GM12878 (cell line): ENCODE measurements at regions not wholly inside any gene's neighbourhood (a gene's known extent, or its start where the extent isn't known, plus 50 kb on each side); places are given as distances from the start of the nearest gene placed in this dataset.

Experiments
- ATAC-seq: fragments of 200-7000 bp; cut with Tn5 transposase; 3 replicates; pipeline ENCODE4 v1.9.1; 2020; ENCODE audit warnings: mild to moderate bottlenecking, moderate library complexity
- BruUV-seq: library from RNA; stranded (reverse); fragments of 400-500 nt; replicated peaks from 2 replicates; lab custom pipeline; 2021; lab: Mats Ljungman, UMichigan
- CTCF ChIA-PET: fragments of 300-600 bp; sonication (Branson Sonifier 250); formaldehyde crosslinking; extraction: SDS; loops from one replicate; lab custom pipeline; 2021; ENCODE audit warnings: inconsistent platforms; lab: Yijun Ruan, JAX
- POLR2A ChIA-PET: fragments of 350-600 bp; formaldehyde crosslinking; extraction: SDS; loops from one replicate; lab custom pipeline; 2021; ENCODE audit warnings: inconsistent platforms; lab: Charles Lee
- RAD21 ChIA-PET: fragments of 300-600 bp; sonication (Branson Sonifier 250); formaldehyde crosslinking; loops from one replicate; lab custom pipeline; 2023; ENCODE audit warnings: antibody characterized with exemption; ENCODE audit not compliant: unreplicated experiment; lab: Charles Lee
- SMC1A ChIA-PET: fragments of 300-600 bp; sonication (Branson Sonifier 250); formaldehyde crosslinking; loops from one replicate; lab custom pipeline; 2023; ENCODE audit not compliant: unreplicated experiment, uncharacterized antibody; lab: Charles Lee
- DNase-seq: peaks from one replicate; pipeline ENCODE4 v3.0.0-alpha.2; 2011; ENCODE audit warnings: low read depth, low spot score
- FAIRE-seq: peaks from 3 replicates; lab custom pipeline; 2011; peaks lifted over from hg19 to GRCh38; lab: Jason Lieb, UNC
- H2AFZ ChIP-seq: 2 replicates; pipeline ENCODE4 v1.6.0; 2011; ENCODE audit warnings: low read depth, low read length, control low read depth; ENCODE audit not compliant: control insufficient read depth
- H3K27ac ChIP-seq: 2 replicates; pipeline ENCODE4 v1.5.1; 2011; ENCODE audit warnings: control low read depth; ENCODE audit not compliant: control insufficient read depth, insufficient read depth
- H3K27me3 ChIP-seq, 2 experiments: replicated peaks in 1 of 2; 2 replicates each; pipeline versions ENCODE4 v1.6.0 to v1.6.1; 2011; ENCODE audit warnings: low read length in 1 of 2; ENCODE audit not compliant: control insufficient read depth in 2 of 2, insufficient read depth in 2 of 2
- H3K36me3 ChIP-seq, 2 experiments: 2 replicates each; pipeline ENCODE4 v1.5.1; 2011; ENCODE audit warnings: low read length in 1 of 2; ENCODE audit not compliant: control insufficient read depth in 2 of 2, insufficient read depth in 2 of 2
- H3K4me1 ChIP-seq: 2 replicates; pipeline ENCODE4 v1.6.1; 2011; ENCODE audit warnings: mild to moderate bottlenecking, low read length, moderate library complexity, mixed read lengths; ENCODE audit not compliant: control insufficient read depth, insufficient read depth
- H3K4me2 ChIP-seq: 2 replicates; pipeline ENCODE4 v1.6.0; 2011; ENCODE audit warnings: control low read depth; ENCODE audit not compliant: control insufficient read depth, insufficient read depth
- H3K4me3 ChIP-seq: fragments of 200-600 bp; sonication (generic); 2 replicates; pipeline ENCODE4 v1.5.1; 2016
- H3K79me2 ChIP-seq: 2 replicates; pipeline ENCODE4 v1.6.0; 2011; ENCODE audit warnings: low read length; ENCODE audit not compliant: control insufficient read depth, insufficient read depth
- H3K9ac ChIP-seq: 2 replicates; pipeline ENCODE4 v1.8.0; 2011; ENCODE audit warnings: low read length, control low read depth, mixed read lengths; ENCODE audit not compliant: control insufficient read depth, insufficient read depth
- H3K9me3 ChIP-seq: replicated peaks from 3 replicates; pipeline ENCODE4 v1.5.1; 2011; ENCODE audit warnings: mild to moderate bottlenecking, low read length; ENCODE audit not compliant: control insufficient read depth, insufficient read depth
- H4K20me1 ChIP-seq: 2 replicates; pipeline ENCODE4 v1.6.0; 2011; ENCODE audit not compliant: control insufficient read depth, insufficient read depth
- BACH1 ChIP-seq: fragments of 450-650 bp; IDR thresholded peaks from 2 replicates; pipeline ENCODE4 v1.6.1; 2017; ENCODE audit warnings: mild to moderate bottlenecking, borderline replicate concordance
- CREM ChIP-seq: IDR thresholded peaks from 2 replicates; pipeline ENCODE4 v1.6.1; 2014; ENCODE audit warnings: antibody characterized with exemption, low read depth
- DPF2 ChIP-seq: fragments of 450-650 bp; IDR thresholded peaks from 2 replicates; pipeline ENCODE4 v1.6.1; 2017; ENCODE audit warnings: mild to moderate bottlenecking
- FOXM1 ChIP-seq: IDR thresholded peaks from 2 replicates; pipeline ENCODE4 v1.6.1; 2012; ENCODE audit warnings: low read depth, mild to moderate bottlenecking, inconsistent platforms, low read length, moderate library complexity
- MTA3 ChIP-seq: IDR thresholded peaks from 2 replicates; pipeline ENCODE4 v1.6.1; 2012; ENCODE audit warnings: low read length, inconsistent platforms, borderline replicate concordance
- MYB ChIP-seq: fragments of 150-350 bp; IDR thresholded peaks from 2 replicates; pipeline ENCODE4 v1.6.1; 2014; ENCODE audit warnings: mild to moderate bottlenecking, low read depth, low read length, borderline replicate concordance
- NR2C1 ChIP-seq: fragments of 450-650 bp; IDR thresholded peaks from 2 replicates; pipeline ENCODE4 v1.6.1; 2017; ENCODE audit warnings: antibody characterized with exemption, mild to moderate bottlenecking, moderate library complexity
- NR2F1 ChIP-seq: fragments of 450-650 bp; conservative IDR thresholded peaks from 2 replicates; pipeline ENCODE4 v1.6.1; 2017; ENCODE audit warnings: mild to moderate bottlenecking
- STAT1 ChIP-seq: fragments of 450-650 bp; conservative IDR thresholded peaks from 2 replicates; pipeline ENCODE4 v1.6.1; 2014; ENCODE audit warnings: antibody characterized with exemption, mild to moderate bottlenecking
- STAT3 ChIP-seq: IDR thresholded peaks from 2 replicates; pipeline ENCODE4 v1.6.1; 2011; ENCODE audit warnings: low read depth, low read length, improper control_type of control experiment
- WRNIP1 ChIP-seq: IDR thresholded peaks from 2 replicates; pipeline ENCODE4 v1.6.1; 2011; ENCODE audit warnings: low read depth, low read length, improper control_type of control experiment, borderline replicate concordance
- WGBS: methylation state at CpG from one replicate; pipeline ENCODE4 v1.1.6; 2016; ENCODE audit warnings: low lambda C conversion rate; ENCODE audit not compliant: insufficient replicate concordance, insufficient coverage; ENCODE audit errors: missing lambda C conversion rate; 5-methylcytosine and 5-hydroxymethylcytosine counted together
- in situ Hi-C: fragments of 300-500 bp; cut with MboI; formaldehyde crosslinking; loops from 9 replicates; pipeline ENCODE4 v1.14.3; 2018; ENCODE audit warnings: mixed read lengths
- intact Hi-C: fragments of 100-400 bp; cut with micrococcal nuclease; formaldehyde crosslinking; loops from one replicate; pipeline ENCODE4 v1.14.2; 2022; ENCODE audit not compliant: unreplicated experiment
- TF ChIP-seq, protein P1 (sequence below): fragments of 450-650 bp; formaldehyde crosslinking; IDR thresholded peaks from 2 replicates; pipeline ENCODE4 v1.5.0; 2022; ENCODE audit warnings: mild to moderate bottlenecking, missing genetic modification characterization
- TF ChIP-seq, protein P2 (sequence below): IDR thresholded peaks from 2 replicates; pipeline ENCODE4 v1.6.1; 2012; ENCODE audit warnings: low read depth, low read length, improper control_type of control experiment
- TF ChIP-seq, protein P3 (sequence below): fragments of 450-650 bp; IDR thresholded peaks from 2 replicates; pipeline ENCODE4 v1.6.1; 2016; ENCODE audit warnings: mild to moderate bottlenecking

DNA sequence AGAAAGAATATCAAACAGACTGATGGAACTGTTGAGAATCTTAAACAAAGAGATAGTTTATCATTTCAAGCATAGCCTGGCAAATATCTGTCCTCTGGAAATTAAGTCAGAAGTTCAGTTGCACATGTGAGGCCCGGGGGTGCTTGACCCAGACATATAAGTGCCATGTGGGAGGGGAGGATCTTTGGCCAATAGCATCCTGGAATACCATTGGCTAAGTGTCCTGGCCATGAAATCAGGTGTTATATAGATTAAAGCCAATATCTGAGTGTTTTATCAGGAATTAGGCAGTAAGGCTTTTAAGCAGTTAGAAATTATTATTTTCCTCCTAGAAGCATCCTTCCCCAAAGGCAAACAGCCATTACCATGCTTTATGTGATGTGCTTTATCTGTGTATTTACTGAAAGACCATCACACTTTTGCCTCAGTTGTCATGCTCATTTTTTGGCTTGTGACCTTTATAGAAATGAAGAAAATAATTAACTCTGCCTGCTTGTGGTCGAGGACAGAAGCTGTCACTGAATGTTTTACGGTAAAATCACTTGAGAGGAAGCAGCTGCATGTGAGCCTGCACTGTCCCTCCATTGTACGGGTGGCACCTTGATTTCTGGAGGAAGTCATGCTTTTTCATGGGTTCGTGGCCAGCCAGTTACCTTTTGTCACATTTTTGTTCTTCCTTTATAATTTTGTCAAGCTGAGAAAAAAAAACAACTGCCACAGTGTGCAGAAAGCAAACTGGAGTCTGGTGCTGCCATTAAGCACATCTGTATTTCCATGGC, 259.9 kb upstream of the FMN2 start:
- POLR2A ChIA-PET, result no interaction called here
- in situ Hi-C loops, result no loop called here
- WGBS, result 0% methylated on average over 5 of the region's 5 CpGs
- Histone ChIP-seq H3K4me2 (no peak overlapping the region), H3K27me3 (no peaks in the 10 kb centered on the region), H2AFZ (no peak overlapping the region), H3K36me3 (no peaks in the 10 kb centered on the region), H3K79me2 (no peaks in the 10 kb centered on the region), H3K27ac (no peak overlapping the region), H3K9ac (no peak overlapping the region)
- no peak for DNase-seq
- no peak for TF ChIP-seq DPF2
- no peak for TF ChIP-seq CREM
- no peak for TF ChIP-seq NR2C1
- TF ChIP-seq FOXM1, result no peak
- TF ChIP-seq, all 136 proteins: peak for 0
- Histone ChIP-seq H3K4me1 (no peaks in the 10 kb centered on the region), H3K4me3 (no peak overlapping the region), H4K20me1 (no peaks in the 10 kb centered on the region), H3K9me3 (no peaks in the 10 kb centered on the region)
- FAIRE-seq (no peak), ATAC-seq (no peak)
- BruUV-seq, result no TSS peak
- intact Hi-C loops, result no loop called here
- ChIA-PET SMC1A (no interaction called here), RAD21 (no interaction called here), CTCF (no interaction called here)

DNA sequence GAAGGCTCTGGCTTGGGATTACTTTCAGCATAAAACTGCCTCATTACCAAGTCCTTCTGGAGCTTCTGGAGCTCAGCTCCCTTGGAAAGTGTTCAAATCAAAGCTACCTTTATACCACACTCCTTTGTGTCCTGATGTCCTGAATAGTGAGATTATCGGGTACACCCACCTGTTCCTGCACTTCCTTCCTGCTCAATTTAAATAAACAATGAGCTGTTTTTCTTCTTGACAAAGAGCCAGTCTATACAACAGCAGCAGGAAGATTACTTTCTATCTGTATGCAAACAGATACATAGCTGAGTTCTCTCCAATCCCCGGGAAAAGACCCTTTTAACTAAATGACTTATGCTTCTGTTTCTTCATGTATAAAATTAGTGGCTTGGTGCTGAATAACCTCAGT, 258.0 kb upstream of the FMN2 start:
- POLR2A ChIA-PET, result no interaction called here
- DNase-seq (no peak), FAIRE-seq (no peak), ATAC-seq (no peak)
- WGBS, result 0% methylated on average over 2 of the region's 2 CpGs
- Histone ChIP-seq H4K20me1 (no peaks in the 10 kb centered on the region), H3K79me2 (no peaks in the 10 kb centered on the region), H2AFZ (no peak overlapping the region), H3K4me1 (no peaks in the 10 kb centered on the region), H3K4me3 (no peak overlapping the region), H3K9ac (no peak overlapping the region), H3K36me3 (no peaks in the 10 kb centered on the region), H3K27ac (no peak overlapping the region), H3K4me2 (no peak overlapping the region), H3K9me3 (no peaks in the 10 kb centered on the region), H3K27me3 (no peaks in the 10 kb centered on the region)
- SMC1A ChIA-PET, result no interaction called here
- intact Hi-C loops, result no loop called here
- RAD21 ChIA-PET, result no interaction called here
- CTCF ChIA-PET, result no interaction called here
- BruUV-seq, result no TSS peak
- in situ Hi-C loops, result no loop called here
- TF ChIP-seq STAT1 (no peak), MTA3 (no peak), BACH1 (no peak), WRNIP1 (no peak), MYB (no peak), STAT3 (no peak), NR2F1 (no peak)
- TF ChIP-seq, protein P1, sequence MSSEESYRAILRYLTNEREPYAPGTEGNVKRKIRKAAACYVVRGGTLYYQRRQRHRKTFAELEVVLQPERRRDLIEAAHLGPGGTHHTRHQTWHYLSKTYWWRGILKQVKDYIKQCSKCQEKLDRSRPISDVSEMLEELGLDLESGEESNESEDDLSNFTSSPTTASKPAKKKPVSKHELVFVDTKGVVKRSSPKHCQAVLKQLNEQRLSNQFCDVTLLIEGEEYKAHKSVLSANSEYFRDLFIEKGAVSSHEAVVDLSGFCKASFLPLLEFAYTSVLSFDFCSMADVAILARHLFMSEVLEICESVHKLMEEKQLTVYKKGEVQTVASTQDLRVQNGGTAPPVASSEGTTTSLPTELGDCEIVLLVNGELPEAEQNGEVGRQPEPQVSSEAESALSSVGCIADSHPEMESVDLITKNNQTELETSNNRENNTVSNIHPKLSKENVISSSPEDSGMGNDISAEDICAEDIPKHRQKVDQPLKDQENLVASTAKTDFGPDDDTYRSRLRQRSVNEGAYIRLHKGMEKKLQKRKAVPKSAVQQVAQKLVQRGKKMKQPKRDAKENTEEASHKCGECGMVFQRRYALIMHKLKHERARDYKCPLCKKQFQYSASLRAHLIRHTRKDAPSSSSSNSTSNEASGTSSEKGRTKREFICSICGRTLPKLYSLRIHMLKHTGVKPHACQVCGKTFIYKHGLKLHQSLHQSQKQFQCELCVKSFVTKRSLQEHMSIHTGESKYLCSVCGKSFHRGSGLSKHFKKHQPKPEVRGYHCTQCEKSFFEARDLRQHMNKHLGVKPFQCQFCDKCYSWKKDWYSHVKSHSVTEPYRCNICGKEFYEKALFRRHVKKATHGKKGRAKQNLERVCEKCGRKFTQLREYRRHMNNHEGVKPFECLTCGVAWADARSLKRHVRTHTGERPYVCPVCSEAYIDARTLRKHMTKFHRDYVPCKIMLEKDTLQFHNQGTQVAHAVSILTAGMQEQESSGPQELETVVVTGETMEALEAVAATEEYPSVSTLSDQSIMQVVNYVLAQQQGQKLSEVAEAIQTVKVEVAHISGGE (CRISPR knock-in tag), result no peak
- TF ChIP-seq, protein P2, sequence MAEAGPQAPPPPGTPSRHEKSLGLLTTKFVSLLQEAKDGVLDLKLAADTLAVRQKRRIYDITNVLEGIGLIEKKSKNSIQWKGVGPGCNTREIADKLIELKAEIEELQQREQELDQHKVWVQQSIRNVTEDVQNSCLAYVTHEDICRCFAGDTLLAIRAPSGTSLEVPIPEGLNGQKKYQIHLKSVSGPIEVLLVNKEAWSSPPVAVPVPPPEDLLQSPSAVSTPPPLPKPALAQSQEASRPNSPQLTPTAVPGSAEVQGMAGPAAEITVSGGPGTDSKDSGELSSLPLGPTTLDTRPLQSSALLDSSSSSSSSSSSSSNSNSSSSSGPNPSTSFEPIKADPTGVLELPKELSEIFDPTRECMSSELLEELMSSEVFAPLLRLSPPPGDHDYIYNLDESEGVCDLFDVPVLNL, result no peak
- TF ChIP-seq, protein P3, sequence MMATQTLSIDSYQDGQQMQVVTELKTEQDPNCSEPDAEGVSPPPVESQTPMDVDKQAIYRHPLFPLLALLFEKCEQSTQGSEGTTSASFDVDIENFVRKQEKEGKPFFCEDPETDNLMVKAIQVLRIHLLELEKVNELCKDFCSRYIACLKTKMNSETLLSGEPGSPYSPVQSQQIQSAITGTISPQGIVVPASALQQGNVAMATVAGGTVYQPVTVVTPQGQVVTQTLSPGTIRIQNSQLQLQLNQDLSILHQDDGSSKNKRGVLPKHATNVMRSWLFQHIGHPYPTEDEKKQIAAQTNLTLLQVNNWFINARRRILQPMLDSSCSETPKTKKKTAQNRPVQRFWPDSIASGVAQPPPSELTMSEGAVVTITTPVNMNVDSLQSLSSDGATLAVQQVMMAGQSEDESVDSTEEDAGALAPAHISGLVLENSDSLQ, result no peak
